CD14-positive monocyte (primary cell): ENCODE measurements at regions not wholly inside any gene's neighbourhood (a gene's known extent, or its start where the extent isn't known, plus 50 kb on each side); places are given as distances from the start of the nearest gene placed in this dataset.
"Not testable (repeated sequence)": the region's sequence is repeated elsewhere in the genome, so short reads cannot be mapped to it uniquely, and the experiment has no call there.

Source experiments
- DNase-seq, 3 donors: peaks; one replicate each; pipeline ENCODE4 v3.0.0-alpha.2; 2011 to 2022
- H2AFZ ChIP-seq: 2 replicates; pipeline ENCODE4 v1.6.0; 2012; ENCODE audit warnings: mild to moderate bottlenecking, low read depth, low read length, inconsistent platforms; ENCODE audit not compliant: insufficient read depth, poor library complexity, severe bottlenecking
- H3K27ac ChIP-seq, 2 donors: 1 replicate in 1 of 2; 2 replicates in 1 of 2; pipeline ENCODE4 v1.5.1; 2012 to 2013; ENCODE audit warnings: low read length in 2 of 2, control low read depth in 1 of 2, inconsistent platforms in 1 of 2, low read depth in 1 of 2, mild to moderate bottlenecking in 1 of 2
- H3K27me3 ChIP-seq, 2 donors: one replicate each; pipeline versions ENCODE4 v1.6.0 to v1.6.1; 2011 to 2013; ENCODE audit warnings: low read length in 2 of 2; ENCODE audit not compliant: control insufficient read depth in 2 of 2, insufficient read depth in 2 of 2
- H3K36me3 ChIP-seq, 2 donors: replicated peaks in 1 of 2; 1 replicate in 1 of 2; 2 replicates in 1 of 2; pipeline versions ENCODE4 v1.5.1 to v1.6.1; 2012 to 2013; ENCODE audit warnings: low read length in 2 of 2, control low read depth in 1 of 2, inconsistent platforms in 1 of 2, mild to moderate bottlenecking in 1 of 2; ENCODE audit not compliant: insufficient read depth in 2 of 2, control insufficient read depth in 1 of 2
- H3K4me1 ChIP-seq, 2 donors: 1 replicate in 1 of 2; 2 replicates in 1 of 2; pipeline versions ENCODE4 v1.5.1 to v1.6.1; 2012 to 2013; ENCODE audit warnings: low read length in 2 of 2, control low read depth in 1 of 2, inconsistent platforms in 1 of 2, mild to moderate bottlenecking in 1 of 2, moderate library complexity in 1 of 2; ENCODE audit not compliant: insufficient read depth in 2 of 2, control insufficient read depth in 1 of 2
- H3K4me2 ChIP-seq: replicated peaks from 2 replicates; pipeline ENCODE3; 2012; ENCODE audit warnings: low read length, moderate library complexity, mild to moderate bottlenecking; ENCODE audit not compliant: poor library complexity, severe bottlenecking; ENCODE audit errors: extremely low read depth
- H3K4me3 ChIP-seq, 3 experiments: fragments of 200-600 bp in 1 of 3; sonication (generic) in 1 of 3; replicated peaks in 1 of 3; 1 replicate in 2 of 3; 2 replicates in 1 of 3; pipeline ENCODE4 v1.5.1; 2011 to 2013; ENCODE audit warnings: low read length in 3 of 3, mild to moderate bottlenecking in 3 of 3, control low read depth in 2 of 3, low read depth in 2 of 3, inconsistent platforms in 1 of 3, moderate library complexity in 1 of 3
- H3K79me2 ChIP-seq: 2 replicates; pipeline ENCODE4 v1.6.0; 2012; ENCODE audit warnings: mild to moderate bottlenecking, control low read depth, inconsistent platforms, low read length, moderate library complexity; ENCODE audit not compliant: insufficient read depth
- H3K9ac ChIP-seq: 2 replicates; pipeline ENCODE4 v1.6.0; 2017; ENCODE audit warnings: low read length, mild to moderate bottlenecking; ENCODE audit not compliant: insufficient read depth, poor library complexity, severe bottlenecking
- H3K9me3 ChIP-seq, 2 donors: replicated peaks in 1 of 2; 1 replicate in 1 of 2; 2 replicates in 1 of 2; pipeline versions ENCODE4 v1.5.1 to v1.6.1; 2012 to 2013; ENCODE audit warnings: low read length in 2 of 2, control low read depth in 1 of 2; ENCODE audit not compliant: control insufficient read depth in 1 of 2, insufficient read depth in 1 of 2
- H4K20me1 ChIP-seq: 2 replicates; pipeline ENCODE4 v1.6.0; 2012; ENCODE audit warnings: mild to moderate bottlenecking, low read length, control low read depth, moderate library complexity; ENCODE audit not compliant: insufficient read depth
- H3K27ac Mint-ChIP-seq, 7 donors: one replicate each; pipeline ENCODE4 v1.8.0; 2020; ENCODE audit warnings: mild to moderate bottlenecking in 7 of 7, mixed read lengths in 7 of 7, moderate library complexity in 6 of 7, inconsistent platforms in 2 of 7
- H3K27me3 Mint-ChIP-seq, 3 donors: one replicate each; pipeline ENCODE4 v1.8.0; 2021 to 2022; ENCODE audit warnings: low read depth in 3 of 3, mild to moderate bottlenecking in 3 of 3, mixed read lengths in 3 of 3, moderate library complexity in 3 of 3, inconsistent platforms in 1 of 3
- H3K36me3 Mint-ChIP-seq, 2 donors: one replicate each; pipeline ENCODE4 v1.8.0; 2020; ENCODE audit warnings: mixed read lengths in 2 of 2, inconsistent platforms in 1 of 2, mild to moderate bottlenecking in 1 of 2
- H3K4me1 Mint-ChIP-seq: one replicate; pipeline ENCODE4 v1.8.0; 2020; ENCODE audit warnings: mild to moderate bottlenecking, mixed read lengths
- H3K4me3 Mint-ChIP-seq, 2 donors: one replicate each; pipeline ENCODE4 v1.8.0; 2020; ENCODE audit warnings: mild to moderate bottlenecking in 2 of 2, mixed read lengths in 2 of 2, moderate library complexity in 1 of 2
- H3K9me3 Mint-ChIP-seq, 7 donors: one replicate each; pipeline ENCODE4 v1.8.0; 2020 to 2022; ENCODE audit warnings: mixed read lengths in 7 of 7, mild to moderate bottlenecking in 6 of 7, moderate library complexity in 6 of 7, inconsistent platforms in 2 of 7
- WGBS: methylation state at CpG from one replicate; pipeline ENCODE4 v1.1.5; 2013; ENCODE audit warnings: missing lambda C conversion rate; ENCODE audit not compliant: insufficient coverage; 5-methylcytosine and 5-hydroxymethylcytosine counted together
- intact Hi-C, 2 donors: fragments of 100-400 bp; cut with micrococcal nuclease; formaldehyde crosslinking; loops; one replicate each; pipeline versions ENCODE4 v1.15.0 to v1.15.1; 2023
- TF ChIP-seq, protein P1 (sequence below): fragments of 200-600 bp; IDR thresholded peaks from one replicate; pipeline ENCODE4 v1.8.0; 2022; ENCODE audit warnings: antibody characterized with exemption, mild to moderate bottlenecking

DNA sequence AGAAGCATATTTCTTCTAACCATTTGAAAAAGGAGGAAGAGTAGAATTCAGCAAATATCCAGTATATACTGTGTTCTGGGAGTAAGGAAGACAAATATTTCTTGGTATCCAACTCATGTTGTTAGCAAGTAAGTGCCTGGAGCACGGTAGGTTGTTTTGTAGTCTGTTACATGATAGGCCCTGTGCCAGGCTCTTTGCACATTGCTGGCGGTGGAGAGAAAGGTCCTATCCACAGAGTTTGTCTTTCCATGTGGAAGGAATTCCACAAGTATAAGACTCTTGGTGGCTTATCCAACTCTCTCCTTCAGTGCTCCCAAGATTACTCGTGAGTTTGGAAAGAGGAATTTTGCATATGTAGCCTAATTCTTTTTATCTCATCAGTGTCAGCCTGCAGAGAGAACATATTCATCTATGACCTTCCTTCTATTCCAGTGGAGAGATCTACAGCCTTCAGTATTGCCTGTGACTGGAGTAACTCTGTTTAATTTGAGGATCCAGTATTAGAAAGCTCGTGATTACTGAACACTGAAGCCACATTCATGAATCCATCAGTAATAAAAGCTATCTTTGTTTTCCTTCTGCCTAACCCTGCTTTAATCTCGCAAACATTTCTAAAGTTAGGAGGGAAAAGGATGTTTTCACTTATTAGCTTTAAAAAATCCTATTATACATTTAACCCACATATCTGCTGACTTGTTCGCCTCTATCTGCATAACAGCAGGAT, 183.9 kb upstream of the CSNK1A1L start:
- Histone ChIP-seq H3K27me3 (no peaks in the 10 kb centered on the region), H2AFZ (no peak overlapping the region), H4K20me1 (no peaks in the 10 kb centered on the region), H3K4me2 (no peak overlapping the region), H3K79me2 (no peaks in the 10 kb centered on the region), H3K4me1 (no peaks in the 10 kb centered on the region), H3K9me3 (peaks cover 0 to 7% of the 10 kb centered on the region in 2 donors), H3K27ac (no peak overlapping the region), H3K4me3 (no peak overlapping the region), H3K9ac (no peak overlapping the region), H3K36me3 (no peaks in the 10 kb centered on the region)
- Mint-ChIP-seq H3K9me3 (peaks cover 0 to 5% (median 1%) of the 10 kb centered on the region in 7 donors), H3K27ac (no peak overlapping the region), H3K4me3 (no peak overlapping the region), H3K36me3 (no peaks in the 10 kb centered on the region), H3K4me1 (no peaks in the 10 kb centered on the region), H3K27me3 (no peaks in the 10 kb centered on the region)
- DNase-seq: no peak
- no CpG with 5 or more reads among the region's 6 CpGs for WGBS
- intact Hi-C loops: no loop called here
- TF ChIP-seq, protein P1, sequence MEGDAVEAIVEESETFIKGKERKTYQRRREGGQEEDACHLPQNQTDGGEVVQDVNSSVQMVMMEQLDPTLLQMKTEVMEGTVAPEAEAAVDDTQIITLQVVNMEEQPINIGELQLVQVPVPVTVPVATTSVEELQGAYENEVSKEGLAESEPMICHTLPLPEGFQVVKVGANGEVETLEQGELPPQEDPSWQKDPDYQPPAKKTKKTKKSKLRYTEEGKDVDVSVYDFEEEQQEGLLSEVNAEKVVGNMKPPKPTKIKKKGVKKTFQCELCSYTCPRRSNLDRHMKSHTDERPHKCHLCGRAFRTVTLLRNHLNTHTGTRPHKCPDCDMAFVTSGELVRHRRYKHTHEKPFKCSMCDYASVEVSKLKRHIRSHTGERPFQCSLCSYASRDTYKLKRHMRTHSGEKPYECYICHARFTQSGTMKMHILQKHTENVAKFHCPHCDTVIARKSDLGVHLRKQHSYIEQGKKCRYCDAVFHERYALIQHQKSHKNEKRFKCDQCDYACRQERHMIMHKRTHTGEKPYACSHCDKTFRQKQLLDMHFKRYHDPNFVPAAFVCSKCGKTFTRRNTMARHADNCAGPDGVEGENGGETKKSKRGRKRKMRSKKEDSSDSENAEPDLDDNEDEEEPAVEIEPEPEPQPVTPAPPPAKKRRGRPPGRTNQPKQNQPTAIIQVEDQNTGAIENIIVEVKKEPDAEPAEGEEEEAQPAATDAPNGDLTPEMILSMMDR: no peak

DNA sequence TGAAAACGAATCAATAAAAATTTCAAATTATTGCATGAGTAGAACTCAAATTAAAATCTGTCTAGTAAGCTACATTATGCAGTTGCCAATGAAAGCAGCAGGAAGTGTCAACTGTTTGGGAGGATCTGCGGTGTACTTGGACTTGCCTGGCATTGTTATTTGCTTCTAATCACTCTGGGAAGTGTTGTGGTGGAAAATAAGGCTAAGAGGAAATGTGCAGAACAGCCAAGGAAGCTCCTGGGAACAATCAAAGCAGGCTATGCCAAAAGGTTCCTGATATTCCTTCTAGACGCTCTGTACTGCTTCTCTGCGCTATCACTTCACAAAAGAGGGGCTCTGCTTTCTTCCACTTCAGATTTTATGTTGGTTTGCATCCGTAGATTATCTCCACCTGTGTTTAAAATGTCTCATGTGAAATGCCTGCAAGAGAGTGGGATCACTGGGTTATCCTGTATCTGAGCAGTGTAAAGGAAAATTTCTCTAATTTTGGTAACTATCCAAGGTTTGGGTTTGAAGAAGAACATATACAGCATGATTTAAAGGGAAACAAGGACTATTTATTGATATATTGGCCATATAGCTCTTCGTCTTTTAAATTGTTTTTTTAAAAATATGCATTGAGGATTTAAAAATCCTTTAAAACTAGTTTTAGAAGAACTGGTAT, 182.7 kb upstream of the CSNK1A1L start:
- Histone ChIP-seq H3K36me3 (no peaks in the 10 kb centered on the region), H3K79me2 (no peaks in the 10 kb centered on the region), H4K20me1 (no peaks in the 10 kb centered on the region), H3K4me2 (no peak overlapping the region), H3K9me3 (peaks cover 0 to 7% of the 10 kb centered on the region in 2 donors), H3K27ac (no peak overlapping the region), H2AFZ (no peak overlapping the region), H3K4me1 (no peaks in the 10 kb centered on the region), H3K9ac (no peak overlapping the region), H3K4me3 (no peak overlapping the region), H3K27me3 (no peaks in the 10 kb centered on the region)
- TF ChIP-seq, protein P1: no peak
- H3K4me1 Mint-ChIP-seq: no peaks in the 10 kb centered on the region
- intact Hi-C loops: no loop called here
- H3K27ac Mint-ChIP-seq: no peak overlapping the region
- no peak overlapping the region for H3K4me3 Mint-ChIP-seq
- no peaks in the 10 kb centered on the region for H3K36me3 Mint-ChIP-seq
- WGBS: 71% methylated on average over 3 of the region's 6 CpGs
- DNase-seq: no peak
- no peaks in the 10 kb centered on the region for H3K27me3 Mint-ChIP-seq
- peaks cover 0 to 5% (median 2%) of the 10 kb centered on the region in 7 donors for H3K9me3 Mint-ChIP-seq

DNA sequence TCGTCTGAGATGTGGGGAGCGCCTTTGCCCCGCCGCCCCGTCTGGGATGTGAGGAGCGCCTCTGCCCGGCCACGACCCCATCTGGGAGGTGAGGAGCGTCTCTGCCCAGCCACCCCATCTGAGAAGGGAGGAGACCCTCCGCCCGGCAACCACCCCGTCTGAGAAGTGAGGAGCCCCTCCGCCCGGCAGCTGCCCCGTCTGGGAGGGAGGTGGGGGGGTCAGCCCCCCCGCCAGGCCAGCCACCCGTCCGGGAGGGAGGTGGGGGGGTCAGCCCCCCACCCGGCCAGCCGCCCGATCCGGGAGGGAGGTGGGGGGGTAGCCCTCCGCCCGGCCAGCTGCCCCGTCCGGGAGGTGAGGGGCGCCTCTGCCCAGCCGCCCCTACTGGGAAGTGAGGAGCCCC, 174.8 kb upstream of the CSNK1A1L start:
- H3K9ac ChIP-seq, H2AFZ ChIP-seq, H3K27ac ChIP-seq, H3K79me2 ChIP-seq, H4K20me1 ChIP-seq, intact Hi-C loops, H3K4me1 ChIP-seq, H3K4me2 ChIP-seq, H3K27me3 Mint-ChIP-seq, H3K27ac Mint-ChIP-seq, H3K9me3 ChIP-seq, H3K27me3 ChIP-seq, DNase-seq, H3K4me3 ChIP-seq, H3K36me3 Mint-ChIP-seq, H3K36me3 ChIP-seq, H3K4me3 Mint-ChIP-seq, H3K4me1 Mint-ChIP-seq: not testable (repeated sequence)
- no CpG with 5 or more reads among the region's 28 CpGs for WGBS
- H3K9me3 Mint-ChIP-seq: peaks cover 2 to 16% (median 6%) of the 10 kb centered on the region in 7 donors
